Activated T-cell treated with anti-CD3 and anti-CD28 coated beads for 4 hours (primary cell): ENCODE measurements at regions not wholly inside any gene's neighbourhood (a gene's known extent, or its start where the extent isn't known, plus 50 kb on each side); places are given as distances from the start of the nearest gene placed in this dataset.
"Not testable (repeated sequence)": the region's sequence is repeated elsewhere in the genome, so short reads cannot be mapped to it uniquely, and the experiment has no call there.

ENCODE experiments used
- DNase-seq: peaks from one replicate; pipeline ENCODE4 v3.0.0-alpha.2; 2020

GRCh38 chr3:75248974-75249373 lies 415.2 kb upstream of the FRG2C start:
- DNase-seq = no peak

- no peak for DNase-seq
These were observed 409.4 kb upstream of the FRG2C start for GRCh38 chr3:75254685-75255084.

GRCh38 chr3:75258825-75259683 lies 405.1 kb upstream of the FRG2C start:
- DNase-seq = not testable (repeated sequence)

GRCh38 chr3:75260975-75261374 lies 403.2 kb upstream of the FRG2C start:
- not testable (repeated sequence) for DNase-seq

- DNase-seq = no peak
These were observed 401.5 kb upstream of the FRG2C start for GRCh38 chr3:75262661-75263060.

GRCh38 chr3:75265897-75266296 lies 398.2 kb upstream of the FRG2C start:
- no peak for DNase-seq

- not testable (repeated sequence) for DNase-seq
These were observed 395.6 kb upstream of the FRG2C start for GRCh38 chr3:75268576-75268975.

- DNase-seq = not testable (repeated sequence)
These were observed 391.9 kb upstream of the FRG2C start for GRCh38 chr3:75272237-75272636.

GRCh38 chr3:75272691-75273090 lies 391.4 kb upstream of the FRG2C start:
- DNase-seq = no peak

GRCh38 chr3:75285531-75286148 lies 378.5 kb upstream of the FRG2C start:
- not testable (repeated sequence) for DNase-seq

- DNase-seq = not testable (repeated sequence)
These were observed 375.1 kb upstream of the FRG2C start for GRCh38 chr3:75288972-75289574.

- DNase-seq = no peak
These were observed 370.0 kb upstream of the FRG2C start for GRCh38 chr3:75294124-75294523.

GRCh38 chr3:75295013-75295412 lies 369.1 kb upstream of the FRG2C start:
- DNase-seq = no peak

- DNase-seq = no peak
These were observed 367.3 kb upstream of the FRG2C start for GRCh38 chr3:75296858-75297257.

- DNase-seq = no peak
These were observed 363.5 kb upstream of the FRG2C start for GRCh38 chr3:75300606-75301005.

GRCh38 chr3:75301050-75301449 lies 363.1 kb upstream of the FRG2C start:
- not testable (repeated sequence) for DNase-seq

GRCh38 chr3:75303741-75304140 lies 360.4 kb upstream of the FRG2C start:
- DNase-seq = no peak

GRCh38 chr3:75305901-75306300 lies 358.2 kb upstream of the FRG2C start:
- DNase-seq = no peak

GRCh38 chr3:75311306-75311705 lies 352.8 kb upstream of the FRG2C start:
- not testable (repeated sequence) for DNase-seq

- not testable (repeated sequence) for DNase-seq
These were observed 351.7 kb upstream of the FRG2C start for GRCh38 chr3:75312469-75312868.

- not testable (repeated sequence) for DNase-seq
These were observed 344.4 kb upstream of the FRG2C start for GRCh38 chr3:75319776-75320175.

- DNase-seq = no peak
These were observed 343.8 kb upstream of the FRG2C start for GRCh38 chr3:75320369-75320768.

- no peak for DNase-seq
These were observed 343.1 kb upstream of the FRG2C start for GRCh38 chr3:75321060-75321459.

GRCh38 chr3:75323936-75324335 lies 340.2 kb upstream of the FRG2C start:
- not testable (repeated sequence) for DNase-seq
